ENCODE measurements at regions not wholly inside any gene's neighbourhood (a gene's known extent, or its start where the extent isn't known, plus 50 kb on each side); places are given as distances from the start of the nearest gene placed in this dataset.

GRCh38 chr22:18731075-18731666, 119.5 kb upstream of the RIMBP3 start:
- DNase-seq (ENCODE audit: low spot score), result no peak

DNA sequence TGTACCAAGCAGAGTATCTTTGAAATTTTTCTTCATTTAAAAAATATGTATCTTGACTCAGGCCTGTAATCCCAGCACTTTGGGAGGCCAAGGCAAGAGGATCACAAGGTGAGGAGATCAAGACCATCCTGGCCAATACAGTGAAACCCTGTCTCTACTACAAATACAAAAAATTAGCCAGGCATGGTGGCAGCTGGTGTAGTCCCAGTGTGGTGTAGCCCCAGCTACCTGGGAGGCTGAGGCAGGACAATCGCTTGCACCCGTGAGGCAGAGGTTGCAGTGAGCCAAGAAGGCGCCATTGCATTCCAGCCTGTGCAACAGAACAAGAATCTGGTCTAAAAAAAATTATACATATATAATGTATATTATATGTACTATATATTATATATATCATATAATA, 118.7 kb upstream of the RIMBP3 start:
- peak; percentile 0 for DNase-seq (ENCODE audit: low spot score)
